ENCODE measurements at regions not wholly inside any gene's neighbourhood (a gene's known extent, or its start where the extent isn't known, plus 50 kb on each side); places are given as distances from the start of the nearest gene placed in this dataset.

- H3K9ac ChIP-seq (ENCODE audit: low read length in 5 of 5), result no peak overlapping the region
- H3K9me3 ChIP-seq (ENCODE audit: control insufficient read depth in 5 of 5, low read length in 5 of 5), result no peaks in the 10 kb centered on the region
- H3K4me1 ChIP-seq (ENCODE audit: control insufficient read depth in 5 of 5, insufficient read depth in 5 of 5, low read length in 5 of 5), result peaks cover 0 to 3% (median 0%) of the 10 kb centered on the region in 5 donors
- H3K27ac ChIP-seq (ENCODE audit: low read depth, low read length), result no peak overlapping the region
- no peaks in the 10 kb centered on the region for H3K27me3 ChIP-seq (ENCODE audit: control insufficient read depth in 5 of 5, insufficient read depth in 4 of 5, low read length in 5 of 5)
- no peak overlapping the region for H3K4me3 ChIP-seq (ENCODE audit: low read depth in 1 of 5, low read length in 5 of 5)
- no peaks in the 10 kb centered on the region for H3K36me3 ChIP-seq (ENCODE audit: control insufficient read depth in 5 of 5, insufficient read depth in 5 of 5, low read length in 5 of 5)
Observed at GRCh38 chr1:81585371-81585770, 215.4 kb upstream of the ADGRL2 start.

- Histone ChIP-seq H3K4me1 (ENCODE audit: control insufficient read depth in 5 of 5, insufficient read depth in 5 of 5, low read length in 5 of 5) (peaks cover 0 to 3% (median 0%) of the 10 kb centered on the region in 5 donors), H3K36me3 (ENCODE audit: control insufficient read depth in 5 of 5, insufficient read depth in 5 of 5, low read length in 5 of 5) (no peaks in the 10 kb centered on the region), H3K9me3 (ENCODE audit: control insufficient read depth in 5 of 5, low read length in 5 of 5) (no peaks in the 10 kb centered on the region), H3K4me3 (ENCODE audit: low read depth in 1 of 5, low read length in 5 of 5) (no peak overlapping the region), H3K27ac (ENCODE audit: low read depth, low read length) (no peak overlapping the region), H3K27me3 (ENCODE audit: control insufficient read depth in 5 of 5, insufficient read depth in 4 of 5, low read length in 5 of 5) (no peaks in the 10 kb centered on the region), H3K9ac (ENCODE audit: low read length in 5 of 5) (no peak overlapping the region)
Observed at GRCh38 chr1:81584398-81584797, 216.3 kb upstream of the ADGRL2 start.

- H3K9me3 ChIP-seq (ENCODE audit: control insufficient read depth in 5 of 5, low read length in 5 of 5), result no peaks in the 10 kb centered on the region
- H3K4me1 ChIP-seq (ENCODE audit: control insufficient read depth in 5 of 5, insufficient read depth in 5 of 5, low read length in 5 of 5), result peaks cover 0 to 3% (median 0%) of the 10 kb centered on the region in 5 donors
- no peak overlapping the region for H3K4me3 ChIP-seq (ENCODE audit: low read depth in 1 of 5, low read length in 5 of 5)
- H3K27me3 ChIP-seq (ENCODE audit: control insufficient read depth in 5 of 5, insufficient read depth in 4 of 5, low read length in 5 of 5), result peaks cover 0 to 3% (median 0%) of the 10 kb centered on the region in 5 donors
- no peak overlapping the region for H3K9ac ChIP-seq (ENCODE audit: low read length in 5 of 5)
- no peaks in the 10 kb centered on the region for H3K36me3 ChIP-seq (ENCODE audit: control insufficient read depth in 5 of 5, insufficient read depth in 5 of 5, low read length in 5 of 5)
- H3K27ac ChIP-seq (ENCODE audit: low read depth, low read length), result no peak overlapping the region
Observed at GRCh38 chr1:81583878-81584277, 216.9 kb upstream of the ADGRL2 start.

- Histone ChIP-seq H3K4me3 (ENCODE audit: low read depth in 1 of 5, low read length in 5 of 5) (no peak overlapping the region), H3K4me1 (ENCODE audit: control insufficient read depth in 5 of 5, insufficient read depth in 5 of 5, low read length in 5 of 5) (peaks cover 0 to 3% (median 0%) of the 10 kb centered on the region in 5 donors), H3K36me3 (ENCODE audit: control insufficient read depth in 5 of 5, insufficient read depth in 5 of 5, low read length in 5 of 5) (no peaks in the 10 kb centered on the region), H3K9me3 (ENCODE audit: control insufficient read depth in 5 of 5, low read length in 5 of 5) (no peaks in the 10 kb centered on the region), H3K9ac (ENCODE audit: low read length in 5 of 5) (no peak overlapping the region), H3K27ac (ENCODE audit: low read depth, low read length) (no peak overlapping the region), H3K27me3 (ENCODE audit: control insufficient read depth in 5 of 5, insufficient read depth in 4 of 5, low read length in 5 of 5) (peaks cover 0 to 3% (median 0%) of the 10 kb centered on the region in 5 donors)
Observed at GRCh38 chr1:81582467-81582986, 218.2 kb upstream of the ADGRL2 start.

GRCh38 chr1:81578867-81579266 is 221.9 kb upstream of the ADGRL2 start:
- H3K4me1 ChIP-seq (ENCODE audit: control insufficient read depth in 5 of 5, insufficient read depth in 5 of 5, low read length in 5 of 5), result peaks cover 0 to 4% (median 0%) of the 10 kb centered on the region in 5 donors
- H3K4me3 ChIP-seq (ENCODE audit: low read depth in 1 of 5, low read length in 5 of 5), result no peak overlapping the region
- H3K27me3 ChIP-seq (ENCODE audit: control insufficient read depth in 5 of 5, insufficient read depth in 4 of 5, low read length in 5 of 5), result peaks cover 0 to 3% (median 0%) of the 10 kb centered on the region in 5 donors
- no peak overlapping the region for H3K27ac ChIP-seq (ENCODE audit: low read depth, low read length)
- no peak overlapping the region for H3K9ac ChIP-seq (ENCODE audit: low read length in 5 of 5)
- no peaks in the 10 kb centered on the region for H3K9me3 ChIP-seq (ENCODE audit: control insufficient read depth in 5 of 5, low read length in 5 of 5)
- H3K36me3 ChIP-seq (ENCODE audit: control insufficient read depth in 5 of 5, insufficient read depth in 5 of 5, low read length in 5 of 5), result no peaks in the 10 kb centered on the region

GRCh38 chr1:81577004-81577697 is 223.6 kb upstream of the ADGRL2 start:
- Histone ChIP-seq H3K27ac (ENCODE audit: low read depth, low read length) (no peak overlapping the region), H3K4me1 (ENCODE audit: control insufficient read depth in 5 of 5, insufficient read depth in 5 of 5, low read length in 5 of 5) (peaks cover 0 to 4% (median 0%) of the 10 kb centered on the region in 5 donors), H3K27me3 (ENCODE audit: control insufficient read depth in 5 of 5, insufficient read depth in 4 of 5, low read length in 5 of 5) (peaks cover 0 to 3% (median 0%) of the 10 kb centered on the region in 5 donors), H3K4me3 (ENCODE audit: low read depth in 1 of 5, low read length in 5 of 5) (no peak overlapping the region), H3K9ac (ENCODE audit: low read length in 5 of 5) (no peak overlapping the region), H3K9me3 (ENCODE audit: control insufficient read depth in 5 of 5, low read length in 5 of 5) (no peaks in the 10 kb centered on the region), H3K36me3 (ENCODE audit: control insufficient read depth in 5 of 5, insufficient read depth in 5 of 5, low read length in 5 of 5) (no peaks in the 10 kb centered on the region)

- Histone ChIP-seq H3K4me1 (ENCODE audit: control insufficient read depth in 5 of 5, insufficient read depth in 5 of 5, low read length in 5 of 5) (peaks cover 0 to 4% (median 0%) of the 10 kb centered on the region in 5 donors), H3K9me3 (ENCODE audit: control insufficient read depth in 5 of 5, low read length in 5 of 5) (no peaks in the 10 kb centered on the region), H3K36me3 (ENCODE audit: control insufficient read depth in 5 of 5, insufficient read depth in 5 of 5, low read length in 5 of 5) (no peaks in the 10 kb centered on the region), H3K27ac (ENCODE audit: low read depth, low read length) (no peak overlapping the region), H3K27me3 (ENCODE audit: control insufficient read depth in 5 of 5, insufficient read depth in 4 of 5, low read length in 5 of 5) (peaks cover 0 to 3% (median 0%) of the 10 kb centered on the region in 5 donors), H3K4me3 (ENCODE audit: low read depth in 1 of 5, low read length in 5 of 5) (no peak overlapping the region), H3K9ac (ENCODE audit: low read length in 5 of 5) (no peak overlapping the region)
Observed at GRCh38 chr1:81574408-81574807, 226.3 kb upstream of the ADGRL2 start.

GRCh38 chr1:81573458-81573857 is 227.3 kb upstream of the ADGRL2 start:
- H3K27me3 ChIP-seq (ENCODE audit: control insufficient read depth in 5 of 5, insufficient read depth in 4 of 5, low read length in 5 of 5), result no peaks in the 10 kb centered on the region
- H3K9ac ChIP-seq (ENCODE audit: low read length in 5 of 5), result no peak overlapping the region
- H3K4me1 ChIP-seq (ENCODE audit: control insufficient read depth in 5 of 5, insufficient read depth in 5 of 5, low read length in 5 of 5), result peaks cover 0 to 4% (median 0%) of the 10 kb centered on the region in 5 donors
- no peak overlapping the region for H3K4me3 ChIP-seq (ENCODE audit: low read depth in 1 of 5, low read length in 5 of 5)
- H3K27ac ChIP-seq (ENCODE audit: low read depth, low read length), result no peak overlapping the region
- no peaks in the 10 kb centered on the region for H3K9me3 ChIP-seq (ENCODE audit: control insufficient read depth in 5 of 5, low read length in 5 of 5)
- no peaks in the 10 kb centered on the region for H3K36me3 ChIP-seq (ENCODE audit: control insufficient read depth in 5 of 5, insufficient read depth in 5 of 5, low read length in 5 of 5)

GRCh38 chr1:81571946-81572345 is 228.8 kb upstream of the ADGRL2 start:
- H3K27me3 ChIP-seq (ENCODE audit: control insufficient read depth in 5 of 5, insufficient read depth in 4 of 5, low read length in 5 of 5), result no peaks in the 10 kb centered on the region
- no peak overlapping the region for H3K27ac ChIP-seq (ENCODE audit: low read depth, low read length)
- H3K9ac ChIP-seq (ENCODE audit: low read length in 5 of 5), result no peak overlapping the region
- H3K36me3 ChIP-seq (ENCODE audit: control insufficient read depth in 5 of 5, insufficient read depth in 5 of 5, low read length in 5 of 5), result no peaks in the 10 kb centered on the region
- H3K9me3 ChIP-seq (ENCODE audit: control insufficient read depth in 5 of 5, low read length in 5 of 5), result no peaks in the 10 kb centered on the region
- peaks cover 0 to 4% (median 0%) of the 10 kb centered on the region in 5 donors for H3K4me1 ChIP-seq (ENCODE audit: control insufficient read depth in 5 of 5, insufficient read depth in 5 of 5, low read length in 5 of 5)
- no peak overlapping the region for H3K4me3 ChIP-seq (ENCODE audit: low read depth in 1 of 5, low read length in 5 of 5)

- Histone ChIP-seq H3K4me3 (ENCODE audit: low read depth in 1 of 5, low read length in 5 of 5) (no peak overlapping the region), H3K27ac (ENCODE audit: low read depth, low read length) (no peak overlapping the region), H3K27me3 (ENCODE audit: control insufficient read depth in 5 of 5, insufficient read depth in 4 of 5, low read length in 5 of 5) (no peaks in the 10 kb centered on the region), H3K9ac (ENCODE audit: low read length in 5 of 5) (no peak overlapping the region), H3K36me3 (ENCODE audit: control insufficient read depth in 5 of 5, insufficient read depth in 5 of 5, low read length in 5 of 5) (no peaks in the 10 kb centered on the region), H3K9me3 (ENCODE audit: control insufficient read depth in 5 of 5, low read length in 5 of 5) (no peaks in the 10 kb centered on the region), H3K4me1 (ENCODE audit: control insufficient read depth in 5 of 5, insufficient read depth in 5 of 5, low read length in 5 of 5) (peaks cover 0 to 4% (median 0%) of the 10 kb centered on the region in 5 donors)
Observed at GRCh38 chr1:81569761-81570160, 231.0 kb upstream of the ADGRL2 start.
